ENCODE measurements at regions not wholly inside any gene's neighbourhood (a gene's known extent, or its start where the extent isn't known, plus 50 kb on each side); places are given as distances from the start of the nearest gene placed in this dataset.
"Not testable (repeated sequence)": the region's sequence is repeated elsewhere in the genome, so short reads cannot be mapped to it uniquely, and the experiment has no call there.

DNA sequence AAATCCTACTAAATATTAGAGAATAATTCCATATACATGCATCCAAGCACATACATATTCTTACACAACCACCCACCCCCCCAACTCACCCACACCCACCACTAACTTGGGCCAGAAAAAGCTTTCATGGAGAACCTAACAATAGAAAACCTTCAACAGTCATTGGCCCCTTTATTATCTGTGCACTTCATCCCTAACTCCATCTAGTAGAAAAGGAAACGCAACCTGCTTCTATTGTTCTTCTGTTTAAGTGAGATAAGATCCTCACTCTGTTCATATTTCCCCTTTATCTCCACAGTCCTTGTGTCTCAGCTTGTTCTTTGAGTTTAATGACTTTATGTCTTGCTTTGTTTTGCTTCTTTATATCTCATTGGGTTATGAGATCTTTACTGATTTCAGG lies 1740.2 kb upstream of the CELF4 start:
- DNase-seq = no peak

DNA sequence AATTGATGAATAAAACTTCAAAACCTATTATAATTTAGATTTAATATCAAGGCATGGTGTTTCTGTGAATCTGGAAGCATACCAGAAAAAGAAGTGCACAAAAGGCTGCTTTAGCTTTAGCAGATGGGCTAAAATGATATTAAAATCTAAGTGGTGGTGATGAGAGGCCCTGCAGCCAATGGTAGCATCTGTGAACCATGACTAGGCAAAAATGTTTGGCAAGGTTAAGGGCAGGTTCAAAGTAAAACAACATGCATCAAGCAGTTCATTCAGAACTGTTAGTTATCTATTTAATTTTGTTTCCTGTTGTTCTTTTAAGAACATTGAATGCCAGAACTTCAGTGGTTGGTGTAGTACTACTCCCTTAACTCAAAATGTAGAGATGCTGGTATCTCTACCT lies 1736.9 kb upstream of the CELF4 start:
- no peak for DNase-seq

DNA sequence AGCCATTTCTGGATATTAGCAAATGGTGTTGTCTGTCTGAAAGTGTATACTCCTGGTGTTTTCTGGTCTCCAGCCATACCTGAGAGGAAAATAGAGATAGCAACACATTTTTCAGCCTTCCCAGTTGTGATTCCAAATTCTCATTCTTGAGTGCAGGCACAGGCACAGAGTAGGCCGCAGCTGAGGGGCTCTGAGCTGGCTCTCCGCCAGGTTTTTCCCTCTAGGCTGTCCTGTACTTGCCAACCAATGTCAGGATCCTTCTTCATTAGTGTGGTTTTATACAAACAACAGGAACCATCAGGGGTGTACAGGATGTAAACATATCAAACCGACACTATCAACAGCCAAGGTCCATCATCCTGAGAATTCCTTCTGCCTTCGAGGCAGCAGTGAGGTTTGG lies 1733.6 kb upstream of the CELF4 start:
- no peak for DNase-seq

DNA sequence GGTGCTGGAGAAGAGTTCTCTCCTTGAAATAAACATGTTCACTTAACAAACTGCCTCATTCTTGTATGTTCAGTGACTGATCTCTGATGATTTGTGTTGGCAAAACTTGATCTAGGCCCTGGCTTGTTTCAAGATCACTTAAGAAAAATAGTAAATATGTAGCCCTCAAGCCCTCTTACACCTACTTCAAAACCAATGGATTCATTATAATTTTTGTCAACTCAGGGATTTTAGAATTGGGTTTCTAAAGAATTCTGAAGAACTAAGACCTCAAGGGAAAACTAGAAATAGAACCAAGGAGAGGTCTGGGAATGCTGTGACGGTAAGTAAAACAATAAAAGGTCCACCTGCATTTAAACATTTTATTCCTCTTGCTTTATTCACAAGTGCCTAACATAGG lies 1731.6 kb upstream of the CELF4 start:
- DNase-seq = no peak

DNA sequence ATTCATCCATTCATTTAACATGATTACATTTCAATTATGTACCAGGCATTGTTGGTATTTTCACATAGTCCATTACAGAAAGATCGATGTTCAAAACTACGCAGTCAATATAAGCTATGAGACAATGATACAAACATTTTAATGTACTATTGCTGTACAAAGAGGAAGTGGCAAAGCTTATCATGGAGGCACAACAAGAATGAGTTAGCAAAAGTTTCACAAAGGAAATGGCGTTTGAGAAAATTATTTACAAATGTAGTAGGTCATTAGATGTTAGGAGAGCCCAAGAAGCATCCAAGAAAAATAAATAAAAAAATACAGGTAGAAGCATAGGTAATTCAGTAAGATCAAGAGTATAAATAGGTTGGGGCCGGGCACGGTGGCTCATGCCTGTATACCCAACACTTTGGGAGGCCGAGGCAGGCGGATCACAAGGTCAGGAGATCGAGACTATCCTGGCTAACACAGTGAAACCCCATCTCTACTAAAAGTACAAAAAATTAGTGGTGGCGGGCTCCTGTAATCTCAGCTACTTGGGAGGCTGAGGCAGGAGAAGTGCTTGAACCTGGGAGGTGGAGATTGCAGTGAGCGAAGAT lies 1730.8 kb upstream of the CELF4 start:
- no peak for DNase-seq

GRCh38 chr18:39276764-39277163 lies 1711.2 kb upstream of the CELF4 start:
- DNase-seq = no peak

DNA sequence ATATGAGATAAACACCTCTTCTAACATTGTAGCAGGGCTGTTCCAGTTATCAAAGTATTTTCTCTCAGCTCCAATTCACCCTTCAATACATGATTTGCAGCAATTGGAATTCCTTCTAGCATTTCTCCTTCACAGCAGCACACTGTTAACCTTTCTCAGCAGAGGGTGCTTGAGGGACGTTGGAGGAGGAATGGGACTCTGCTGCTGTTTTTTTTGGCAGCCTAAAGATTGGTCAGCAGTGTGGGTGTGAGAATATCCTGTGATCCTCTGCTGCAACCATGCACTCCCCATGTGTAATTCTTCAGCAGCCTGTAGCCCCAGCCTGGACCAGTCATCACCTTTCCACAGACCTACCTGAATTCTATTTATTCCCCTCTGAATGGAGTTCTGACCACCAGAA lies 1708.9 kb upstream of the CELF4 start:
- DNase-seq = no peak

GRCh38 chr18:39272230-39272629 lies 1706.6 kb upstream of the CELF4 start:
- DNase-seq = no peak

GRCh38 chr18:39271654-39272053 lies 1706.1 kb upstream of the CELF4 start:
- no peak for DNase-seq

GRCh38 chr18:39260565-39260964 lies 1695.0 kb upstream of the CELF4 start:
- DNase-seq = no peak

DNA sequence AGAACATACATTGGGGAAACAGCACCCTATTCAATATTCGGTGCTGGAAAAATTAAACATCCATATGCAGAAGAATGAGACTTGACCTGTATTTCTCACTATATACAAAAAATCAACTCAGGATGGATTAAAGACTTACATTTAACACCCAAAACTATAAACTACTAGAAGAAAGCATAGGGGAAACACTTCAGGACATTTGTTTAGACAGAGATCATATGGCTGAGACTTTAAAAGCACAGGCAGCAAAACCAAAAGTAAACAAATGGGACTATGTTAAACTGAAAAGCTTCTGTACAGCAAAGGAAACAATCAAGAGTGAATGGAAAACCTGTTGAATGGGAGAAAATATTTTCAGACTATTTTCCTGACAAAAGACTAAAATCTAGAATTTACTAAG lies 1694.1 kb upstream of the CELF4 start:
- no peak for DNase-seq

GRCh38 chr18:39244242-39244641 lies 1678.6 kb upstream of the CELF4 start:
- no peak for DNase-seq

GRCh38 chr18:39241534-39241933 lies 1675.9 kb upstream of the CELF4 start:
- DNase-seq = no peak

- DNase-seq = no peak
These were observed 1673.5 kb upstream of the CELF4 start for GRCh38 chr18:39238981-39239660.

DNA sequence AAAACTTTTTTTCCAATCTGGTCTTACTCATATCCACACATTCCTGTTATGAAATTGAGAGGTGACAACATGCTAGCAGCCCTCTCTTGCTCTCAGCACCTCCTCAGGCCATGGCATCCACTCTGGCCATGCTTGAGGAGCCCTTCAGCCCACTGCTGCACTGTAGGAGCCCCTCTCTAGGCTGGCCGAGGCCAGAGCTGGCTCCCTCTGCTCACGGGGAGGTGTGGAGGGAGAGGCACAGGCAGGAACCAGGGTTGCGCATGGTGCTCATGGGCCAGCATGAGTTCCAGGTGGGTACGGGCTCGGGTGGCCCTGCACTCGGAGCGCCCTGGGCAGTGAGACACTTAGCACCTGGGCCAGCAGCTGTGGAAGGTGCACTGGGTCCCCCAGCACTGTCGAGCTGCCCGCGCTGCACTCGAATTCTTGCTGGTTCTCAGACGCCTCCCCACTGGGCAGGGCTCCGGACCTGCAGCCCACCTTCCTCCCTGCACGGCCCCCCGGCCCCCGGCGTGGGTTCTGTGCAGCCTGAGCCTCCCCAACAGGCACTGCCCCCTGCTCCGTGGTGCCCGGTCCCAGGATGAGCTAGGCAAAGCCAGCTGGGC lies 1669.6 kb upstream of the CELF4 start:
- no peak for DNase-seq

DNA sequence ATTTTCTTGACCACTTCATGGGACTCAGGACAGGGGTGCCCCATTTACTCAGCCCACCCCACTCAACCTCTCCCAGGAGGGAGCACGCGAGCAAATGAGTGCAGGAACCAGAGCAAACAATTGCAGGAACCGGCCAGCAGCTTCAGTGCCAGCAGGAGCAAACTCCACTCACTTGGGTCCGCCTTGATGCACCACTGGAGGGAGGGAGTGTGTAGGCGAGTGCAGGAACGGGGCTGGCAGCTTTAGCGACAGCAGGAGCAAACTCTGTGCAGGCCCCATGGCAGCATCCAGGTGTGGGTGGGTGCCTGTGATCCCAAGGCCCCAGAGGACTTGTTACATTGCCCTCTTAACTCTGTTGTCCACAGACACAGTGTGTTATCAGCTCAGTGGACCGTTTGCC lies 1667.3 kb upstream of the CELF4 start:
- no peak for DNase-seq

- no peak for DNase-seq
These were observed 1666.9 kb upstream of the CELF4 start for GRCh38 chr18:39232490-39232889.

GRCh38 chr18:39230086-39230803 lies 1664.6 kb upstream of the CELF4 start:
- no peak for DNase-seq

DNA sequence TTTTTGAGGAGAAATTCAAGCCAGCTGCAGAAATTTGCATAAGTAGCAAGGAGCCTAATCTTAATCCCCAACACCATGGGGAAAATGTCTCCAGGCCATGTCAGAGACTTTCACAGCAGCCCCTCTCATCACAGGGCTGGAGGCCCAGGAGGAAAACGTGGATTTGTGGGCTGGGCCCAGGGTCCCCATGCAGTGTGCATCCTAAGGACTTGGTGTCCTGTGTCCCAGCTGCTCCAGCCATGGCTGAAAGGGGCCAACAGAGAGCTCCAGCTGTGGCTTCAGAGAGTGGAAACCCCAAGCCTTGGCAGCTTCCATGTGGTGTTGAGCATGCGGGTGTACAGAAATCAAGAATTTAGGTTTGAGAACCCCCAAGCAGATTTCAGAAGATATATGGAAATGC lies 1662.2 kb upstream of the CELF4 start:
- DNase-seq = not testable (repeated sequence)

DNA sequence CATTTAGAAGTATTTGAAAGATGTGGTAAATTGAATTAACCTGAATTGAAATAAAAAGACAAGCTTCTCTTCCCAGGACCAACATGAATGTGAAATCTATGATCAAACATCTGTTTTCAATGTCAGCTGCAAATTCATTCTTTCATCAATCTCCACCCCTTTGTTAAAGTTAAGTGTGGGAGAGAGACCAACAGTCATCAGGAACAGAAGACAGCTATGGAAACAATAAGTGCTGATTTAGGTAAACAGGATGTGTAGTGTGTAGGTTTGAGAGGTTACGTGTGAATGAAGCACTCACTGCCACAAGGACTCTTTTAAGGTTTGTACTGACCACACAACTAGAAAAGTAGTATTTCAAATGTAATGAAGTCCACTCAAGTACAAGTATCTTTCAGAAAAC lies 1659.8 kb upstream of the CELF4 start:
- no peak for DNase-seq

DNA sequence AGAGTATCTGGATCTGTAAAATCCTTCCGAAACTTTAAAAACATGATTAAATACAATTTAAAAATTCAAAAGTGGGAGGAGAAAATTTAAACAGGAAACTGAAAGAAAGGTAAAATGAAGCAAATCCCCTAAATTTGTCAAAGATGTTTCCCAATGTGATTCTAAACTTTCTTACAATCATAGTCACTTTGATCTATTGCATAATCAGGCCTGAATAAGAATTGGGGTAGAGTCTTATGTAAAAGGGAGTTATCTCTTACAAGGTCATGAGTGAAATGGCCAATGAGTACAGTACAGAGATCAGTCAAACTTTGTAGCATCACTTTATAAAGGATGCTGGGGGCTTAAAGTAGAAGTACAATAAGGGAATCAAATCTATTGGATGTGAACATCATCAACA lies 1657.7 kb upstream of the CELF4 start:
- DNase-seq = no peak

DNA sequence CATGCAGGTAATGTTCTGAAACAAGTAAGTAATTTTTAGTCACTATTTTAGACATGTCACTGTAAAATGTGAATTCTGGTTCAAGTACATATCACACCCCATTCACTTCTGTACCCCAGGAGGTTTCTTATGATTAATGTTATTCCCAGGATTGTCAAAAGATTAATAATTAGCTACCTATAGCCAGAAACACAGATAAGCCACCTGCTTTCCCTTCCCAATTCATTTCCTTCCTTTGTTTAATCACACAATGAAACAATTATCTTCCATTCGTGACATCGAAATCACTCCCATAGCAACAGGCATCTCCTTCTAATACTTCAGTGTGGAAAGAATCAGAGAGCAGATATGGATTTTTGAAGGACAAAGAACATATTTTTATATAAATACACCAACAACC lies 1650.3 kb upstream of the CELF4 start:
- no peak for DNase-seq

DNA sequence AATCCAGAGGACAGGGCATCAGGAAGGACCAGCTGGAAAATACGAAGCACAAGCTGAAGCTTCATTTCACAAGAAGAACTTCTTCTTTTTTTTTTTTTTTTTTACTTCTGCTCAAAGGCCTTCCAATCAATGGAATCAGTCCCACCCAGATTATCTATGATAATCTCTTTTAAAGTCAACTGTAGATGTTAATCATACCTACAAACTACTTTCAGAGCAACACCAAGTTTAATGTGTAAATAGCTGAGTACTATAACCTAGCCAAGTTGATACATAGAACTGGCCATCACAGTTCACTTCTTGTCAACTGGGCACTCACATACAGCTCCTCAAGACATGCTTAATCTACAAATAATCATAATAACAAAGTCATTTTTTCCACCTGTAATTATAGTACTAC lies 1645.9 kb upstream of the CELF4 start:
- no peak for DNase-seq

DNA sequence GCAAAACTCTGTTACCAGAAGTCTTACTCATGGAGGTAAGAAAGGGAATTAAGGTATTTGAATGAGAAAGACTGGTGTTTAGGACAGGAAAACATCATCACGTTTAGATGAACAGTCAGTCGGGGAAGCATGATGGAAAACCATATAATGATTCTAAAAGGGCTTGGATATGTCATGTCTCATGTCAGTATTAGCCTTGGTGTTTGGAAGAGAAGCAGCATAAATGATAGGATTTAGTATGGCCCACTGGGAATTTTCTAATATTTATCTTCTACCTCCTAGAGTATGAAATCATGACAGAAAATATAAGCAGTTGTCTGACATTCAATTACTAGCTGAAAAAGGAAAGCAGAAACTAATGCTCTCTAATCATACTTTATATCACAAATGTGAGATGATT lies 1643.6 kb upstream of the CELF4 start:
- no peak for DNase-seq

All from fibroblast of skin of right quadriceps (primary cell).